ENCODE measurements at regions not wholly inside any gene's neighbourhood (a gene's known extent, or its start where the extent isn't known, plus 50 kb on each side); places are given as distances from the start of the nearest gene placed in this dataset.

DNA sequence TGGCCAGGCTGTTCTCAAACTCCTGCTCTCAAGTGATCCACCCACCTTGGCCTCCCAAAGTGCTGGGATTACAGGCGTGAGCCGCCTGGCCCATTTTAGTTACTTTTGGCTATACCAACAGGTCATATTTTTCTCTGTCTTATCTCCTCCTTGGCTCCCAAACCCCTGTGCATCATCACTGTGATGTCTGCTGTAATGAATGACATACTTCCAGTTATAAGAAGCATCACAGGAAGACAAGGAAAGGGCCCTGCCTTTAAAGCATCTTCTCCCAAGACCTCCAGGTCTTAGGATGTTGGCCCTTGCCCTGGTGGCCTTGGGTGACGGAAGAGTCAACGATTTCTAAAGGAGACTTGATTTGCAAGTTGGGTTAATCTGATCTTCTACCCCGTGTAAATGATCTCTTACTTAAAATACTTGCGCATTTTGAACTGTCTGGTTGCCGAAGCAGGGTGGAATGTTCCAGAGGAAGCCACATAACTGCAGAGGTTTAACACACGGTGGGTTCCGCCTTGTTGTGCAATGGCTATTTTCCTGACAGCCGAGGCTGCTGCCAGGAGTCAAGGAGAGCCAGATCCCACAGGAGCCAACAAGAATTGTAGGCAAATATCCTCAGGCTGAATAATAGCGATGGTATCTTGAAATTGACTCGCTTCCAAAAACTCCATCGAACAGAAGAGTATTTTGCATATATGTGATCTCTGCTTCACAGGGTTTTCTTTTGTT is 55.7 kb upstream of the PLXNC1 start:
- TF ChIP-seq, protein P1, sequence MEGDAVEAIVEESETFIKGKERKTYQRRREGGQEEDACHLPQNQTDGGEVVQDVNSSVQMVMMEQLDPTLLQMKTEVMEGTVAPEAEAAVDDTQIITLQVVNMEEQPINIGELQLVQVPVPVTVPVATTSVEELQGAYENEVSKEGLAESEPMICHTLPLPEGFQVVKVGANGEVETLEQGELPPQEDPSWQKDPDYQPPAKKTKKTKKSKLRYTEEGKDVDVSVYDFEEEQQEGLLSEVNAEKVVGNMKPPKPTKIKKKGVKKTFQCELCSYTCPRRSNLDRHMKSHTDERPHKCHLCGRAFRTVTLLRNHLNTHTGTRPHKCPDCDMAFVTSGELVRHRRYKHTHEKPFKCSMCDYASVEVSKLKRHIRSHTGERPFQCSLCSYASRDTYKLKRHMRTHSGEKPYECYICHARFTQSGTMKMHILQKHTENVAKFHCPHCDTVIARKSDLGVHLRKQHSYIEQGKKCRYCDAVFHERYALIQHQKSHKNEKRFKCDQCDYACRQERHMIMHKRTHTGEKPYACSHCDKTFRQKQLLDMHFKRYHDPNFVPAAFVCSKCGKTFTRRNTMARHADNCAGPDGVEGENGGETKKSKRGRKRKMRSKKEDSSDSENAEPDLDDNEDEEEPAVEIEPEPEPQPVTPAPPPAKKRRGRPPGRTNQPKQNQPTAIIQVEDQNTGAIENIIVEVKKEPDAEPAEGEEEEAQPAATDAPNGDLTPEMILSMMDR (IDR thresholded peaks at IDR 0.05): no peak
- TF ChIP-seq POLR2A (IDR thresholded peaks at IDR 0.05): no peak

Data from esophagus squamous epithelium (tissue), 4 donors.